GM12874 (cell line): ENCODE measurements at regions not wholly inside any gene's neighbourhood (a gene's known extent, or its start where the extent isn't known, plus 50 kb on each side); places are given as distances from the start of the nearest gene placed in this dataset.

Source experiments
- CTCF ChIP-seq: IDR thresholded peaks from 2 replicates; pipeline ENCODE4 v1.5.1; 2011; ENCODE audit warnings: low read depth, mild to moderate bottlenecking, control low read depth, low read length, moderate library complexity; ENCODE audit not compliant: insufficient read depth

- TF ChIP-seq CTCF: no peak
Measured at GRCh38 chr7:125834421-125834820, 904.8 kb upstream of the POT1 start.

GRCh38 chr7:125833839-125834238 is 904.2 kb upstream of the POT1 start:
- no peak for TF ChIP-seq CTCF

- TF ChIP-seq CTCF: no peak
Measured at GRCh38 chr7:125830743-125831142, 901.1 kb upstream of the POT1 start.

DNA sequence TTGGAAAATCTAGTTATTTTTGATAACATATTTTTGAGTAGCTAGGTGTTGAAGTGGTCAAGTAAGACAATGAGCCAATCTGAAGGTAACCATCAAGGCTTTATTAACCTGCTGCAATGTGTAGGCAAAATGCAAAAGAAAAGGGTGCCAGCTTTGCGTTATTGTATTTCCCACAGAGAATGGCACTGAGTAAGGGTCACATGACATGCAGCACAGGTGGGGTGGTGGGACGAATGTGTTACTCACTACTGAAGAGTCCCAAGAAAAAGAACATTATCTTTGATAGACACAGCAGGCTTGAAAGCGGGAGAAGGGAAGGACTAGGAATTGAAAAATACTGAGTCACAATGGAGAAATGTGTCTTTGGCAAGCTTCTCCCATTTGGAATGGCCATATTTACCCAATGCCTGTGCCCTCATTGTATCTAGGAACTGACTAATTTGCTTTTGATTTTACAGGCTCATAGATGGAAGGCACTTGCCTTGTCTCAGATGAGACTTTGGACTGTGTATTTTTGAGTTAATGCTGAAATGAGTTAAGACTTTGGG is 898.6 kb upstream of the POT1 start:
- TF ChIP-seq CTCF: no peak

DNA sequence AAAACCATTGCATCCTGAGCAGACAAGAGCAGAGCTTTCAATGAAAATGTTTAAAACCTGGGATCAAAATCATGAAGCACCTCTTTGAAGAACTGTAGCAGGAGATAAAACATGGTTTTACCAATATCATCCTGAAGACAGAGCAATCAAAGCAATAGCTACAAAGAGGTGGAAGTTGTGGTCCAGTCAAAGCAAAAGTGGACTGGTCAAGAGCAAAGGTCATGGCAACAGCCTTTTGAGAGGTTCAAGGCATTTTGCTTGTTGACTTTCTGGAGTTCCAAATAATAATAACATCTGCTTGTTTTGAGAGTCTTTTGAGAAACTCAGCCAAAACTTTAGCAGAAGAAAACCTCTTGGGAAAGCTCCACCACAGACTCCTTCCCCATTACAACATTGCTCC is 893.9 kb upstream of the POT1 start:
- TF ChIP-seq CTCF: no peak

GRCh38 chr7:125820495-125820894 is 890.9 kb upstream of the POT1 start:
- no peak for TF ChIP-seq CTCF

DNA sequence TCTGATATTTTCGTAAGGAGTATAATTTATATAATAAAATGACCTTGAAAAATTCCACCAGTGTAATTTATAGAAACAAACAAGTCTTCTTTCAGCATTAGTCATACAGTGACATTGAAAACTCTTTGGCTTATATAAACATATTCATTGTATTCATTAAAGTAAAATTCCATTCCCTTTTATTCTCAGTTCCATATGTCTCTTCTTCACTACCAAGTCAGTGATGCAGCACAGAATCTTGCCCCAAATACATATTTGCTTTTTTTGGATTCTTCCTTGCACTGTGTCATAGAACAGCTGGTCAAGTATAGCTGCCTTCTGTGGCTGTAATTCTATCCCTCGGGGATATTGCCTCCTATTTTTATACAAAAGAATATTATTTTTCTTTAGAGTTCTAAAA is 884.5 kb upstream of the POT1 start:
- no peak for TF ChIP-seq CTCF
